UCSD-AML1 (cell line): ENCODE measurements at regions not wholly inside any gene's neighbourhood (a gene's known extent, or its start where the extent isn't known, plus 50 kb on each side); places are given as distances from the start of the nearest gene placed in this dataset.

Experiments
- DNase-seq: peaks from one replicate; lab custom pipeline; 2025; ENCODE audit not compliant: unreplicated experiment; lab: John Stamatoyannopoulos, UW

- DNase-seq, result no peak
These were observed 167.5 kb upstream of the RASGEF1B start for GRCh38 chr4:81639248-81639647.

- DNase-seq, result no peak
These were observed 167.0 kb upstream of the RASGEF1B start for GRCh38 chr4:81638698-81639097.

GRCh38 chr4:81635739-81636138 is 164.0 kb upstream of the RASGEF1B start:
- DNase-seq, result peak; percentile 17

GRCh38 chr4:81634766-81635549 is 163.3 kb upstream of the RASGEF1B start:
- no peak for DNase-seq

- DNase-seq, result no peak
These were observed 162.5 kb upstream of the RASGEF1B start for GRCh38 chr4:81634165-81634564.

DNA sequence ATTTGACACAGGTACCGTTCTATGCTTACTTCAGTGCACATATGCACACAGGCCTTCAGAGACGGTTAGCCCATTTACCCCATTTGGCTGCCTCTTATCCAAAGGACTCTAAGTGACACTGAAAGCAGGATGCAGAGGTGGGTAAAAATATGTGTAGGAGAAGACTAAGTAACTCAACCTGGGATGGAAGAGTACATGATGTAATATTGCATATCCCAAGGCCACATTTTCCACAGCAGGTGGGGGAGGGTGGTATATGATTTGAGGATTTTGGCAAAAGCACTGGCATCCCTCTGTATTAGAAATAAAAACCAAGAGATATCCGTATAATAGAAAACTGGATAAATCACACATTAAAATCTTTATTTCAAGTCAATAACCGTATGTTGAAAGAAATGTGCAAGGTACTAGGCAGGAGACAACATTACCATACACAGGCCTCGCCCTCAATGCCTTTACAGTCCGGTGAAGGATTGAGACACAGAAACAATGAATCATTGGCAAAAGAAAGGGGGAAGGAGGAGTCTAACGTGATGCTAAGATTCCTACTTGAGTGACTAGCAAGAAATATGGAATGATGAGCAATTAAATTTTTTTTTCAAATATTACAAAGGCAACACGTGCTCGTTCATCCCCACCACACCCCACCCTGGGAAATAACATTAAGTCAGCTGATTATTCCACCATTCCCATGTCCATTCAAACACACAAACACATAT is 161.0 kb upstream of the RASGEF1B start:
- DNase-seq, result no peak

DNA sequence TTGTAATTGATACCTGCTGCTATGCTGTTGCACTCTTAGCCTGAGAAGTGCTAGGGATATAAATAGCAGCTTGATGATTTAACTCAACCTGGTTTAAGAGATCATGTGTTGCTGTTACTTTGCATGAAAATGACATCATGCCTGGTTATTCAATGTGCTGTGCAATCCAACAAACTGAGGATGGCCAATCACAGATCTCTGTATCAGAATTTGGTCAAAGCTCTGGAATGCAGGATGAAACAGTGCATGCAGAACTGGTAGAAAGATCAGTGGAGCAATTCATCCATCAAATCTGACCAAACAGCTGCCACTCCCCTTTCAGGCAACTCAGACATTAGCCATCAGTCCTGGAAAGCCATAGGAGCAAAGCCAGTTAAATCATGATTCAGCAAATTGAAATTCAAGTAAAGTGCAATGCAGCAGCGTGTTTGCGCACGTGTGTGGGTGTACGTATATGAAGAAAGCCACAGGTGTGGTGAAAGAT is 160.3 kb upstream of the RASGEF1B start:
- no peak for DNase-seq

DNA sequence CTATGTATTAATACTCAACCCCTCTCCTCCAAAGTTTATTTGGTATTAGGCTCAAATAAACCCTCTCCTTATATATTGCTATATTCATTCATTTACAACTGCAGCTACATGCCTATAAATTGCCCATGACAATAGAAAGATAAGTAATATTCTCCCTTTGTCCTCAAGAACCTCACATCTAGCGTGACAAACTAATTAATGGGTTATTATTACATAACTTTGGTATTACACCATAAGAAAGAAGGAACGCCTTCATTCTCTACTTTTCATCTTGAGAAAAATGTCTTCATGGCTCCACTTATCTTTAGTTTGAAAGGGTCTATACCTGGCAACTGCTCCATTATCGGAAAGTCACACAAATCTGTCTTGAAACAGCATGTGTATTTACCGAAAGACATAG is 157.7 kb upstream of the RASGEF1B start:
- DNase-seq, result no peak

GRCh38 chr4:81628489-81628888 is 156.8 kb upstream of the RASGEF1B start:
- DNase-seq, result no peak

DNA sequence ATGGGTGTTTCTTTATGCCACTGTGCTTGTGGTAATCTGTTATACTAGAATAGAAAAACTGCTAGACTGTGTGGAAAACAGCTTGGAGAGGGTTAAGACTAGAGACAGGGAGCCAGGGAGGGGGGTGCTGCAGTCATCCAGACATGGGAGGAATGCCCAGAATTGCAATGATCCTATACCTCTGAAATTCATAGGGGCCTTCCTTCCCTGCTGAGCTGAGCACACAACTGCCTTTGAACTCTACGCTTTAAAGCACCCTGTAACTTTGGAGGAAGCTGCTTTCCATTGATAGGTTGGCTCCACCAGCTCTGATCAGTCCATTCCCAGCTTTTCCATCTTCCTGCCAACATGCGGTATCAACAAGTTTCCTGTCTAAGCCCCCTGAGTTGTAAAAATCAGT is 155.9 kb upstream of the RASGEF1B start:
- DNase-seq, result no peak

DNA sequence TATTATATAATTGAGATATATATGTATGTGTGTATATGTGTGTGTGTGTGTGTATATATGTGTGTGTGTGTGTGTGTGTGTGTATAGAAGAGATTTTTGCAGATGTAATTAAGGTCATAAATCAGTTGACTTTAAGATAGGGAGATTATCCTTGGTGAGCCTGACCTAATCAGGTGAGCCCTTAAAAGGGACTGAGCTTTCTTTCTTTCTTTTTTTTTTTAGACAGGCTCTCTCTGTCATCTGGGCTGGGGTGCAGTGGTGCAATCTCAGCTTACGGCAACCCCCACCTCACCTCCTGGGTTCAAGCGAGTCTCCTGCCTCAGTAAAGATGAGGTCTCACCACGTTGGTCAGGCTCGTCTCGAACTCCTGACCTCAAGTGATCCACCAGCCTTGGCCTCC is 155.1 kb upstream of the RASGEF1B start:
- DNase-seq, result no peak

- no peak for DNase-seq
These were observed 154.0 kb upstream of the RASGEF1B start for GRCh38 chr4:81625422-81626417.

DNA sequence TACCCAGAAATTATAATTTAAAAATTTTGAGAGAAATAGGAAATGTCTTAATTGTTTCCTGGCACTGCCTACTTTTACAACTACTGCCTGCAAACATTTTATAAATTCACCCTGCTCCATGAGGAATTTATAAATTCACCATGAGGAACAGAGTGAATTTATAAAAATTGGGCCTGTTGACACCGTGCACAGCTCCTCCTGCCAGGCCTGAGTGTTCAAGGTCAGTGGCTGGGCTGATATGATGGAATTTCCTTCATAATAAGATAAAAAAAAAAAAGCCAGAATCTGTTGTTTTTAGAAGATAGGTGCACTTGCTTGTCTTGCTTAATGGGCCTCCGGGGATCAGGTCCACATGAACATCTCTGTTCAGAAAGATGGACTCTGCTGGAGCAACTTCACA is 151.7 kb upstream of the RASGEF1B start:
- DNase-seq, result no peak

- DNase-seq, result no peak
These were observed 150.9 kb upstream of the RASGEF1B start for GRCh38 chr4:81622474-81623184.

DNA sequence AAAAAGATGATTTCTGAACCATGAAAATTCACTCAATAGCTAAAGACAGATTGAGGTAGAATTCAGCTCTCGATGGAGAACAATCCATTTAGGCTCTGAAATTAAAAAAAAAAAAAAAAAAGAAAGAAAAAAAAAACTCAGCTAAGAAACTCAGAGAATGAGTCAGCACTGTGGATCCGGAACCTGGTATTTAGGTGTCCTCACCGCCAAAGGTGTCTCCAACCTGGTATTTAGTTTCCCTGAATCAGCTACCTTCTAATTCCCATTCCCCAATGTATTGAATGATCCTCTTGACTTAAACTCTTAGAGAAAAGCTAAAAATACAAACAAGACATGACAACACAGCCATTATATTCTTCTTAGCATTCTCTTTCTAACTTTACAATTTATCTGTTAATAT is 150.3 kb upstream of the RASGEF1B start:
- no peak for DNase-seq

- no peak for DNase-seq
These were observed 149.8 kb upstream of the RASGEF1B start for GRCh38 chr4:81621490-81621889.

- no peak for DNase-seq
These were observed 148.7 kb upstream of the RASGEF1B start for GRCh38 chr4:81620442-81620841.

GRCh38 chr4:81617545-81617944 is 145.8 kb upstream of the RASGEF1B start:
- no peak for DNase-seq

- no peak for DNase-seq
These were observed 139.5 kb upstream of the RASGEF1B start for GRCh38 chr4:81611221-81611620.

DNA sequence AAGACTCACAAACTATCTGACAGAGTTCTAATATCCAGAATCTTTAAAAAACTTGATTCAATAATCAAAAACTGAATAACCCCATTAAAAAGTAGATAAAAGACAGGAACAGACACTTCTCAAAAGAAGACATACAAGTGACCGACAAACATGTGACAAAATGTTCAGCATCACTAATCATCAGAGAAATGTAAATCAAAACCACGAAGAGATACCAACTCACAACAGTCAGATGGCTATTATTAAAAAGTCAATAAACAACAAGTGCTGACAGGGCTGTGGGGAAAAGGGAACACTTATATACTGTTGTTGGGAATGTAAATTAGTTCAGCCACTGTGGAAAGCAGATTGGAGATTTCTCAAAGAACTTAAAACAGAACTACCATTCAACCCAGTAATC is 138.1 kb upstream of the RASGEF1B start:
- no peak for DNase-seq

GRCh38 chr4:81607950-81608349 is 136.2 kb upstream of the RASGEF1B start:
- DNase-seq, result no peak
